WERI-Rb-1 (cell line): ENCODE measurements at regions not wholly inside any gene's neighbourhood (a gene's known extent, or its start where the extent isn't known, plus 50 kb on each side); places are given as distances from the start of the nearest gene placed in this dataset.

Experiments used
- DNase-seq: peaks from one replicate; pipeline ENCODE4 v3.0.0-alpha.2; 2020
- H3K27ac ChIP-seq: fragments of 250-450 bp; sonication (Bioruptor Pico); 2 replicates; pipeline ENCODE4 v1.5.1; 2020; ENCODE audit warnings: mild to moderate bottlenecking, moderate library complexity
- H3K27me3 ChIP-seq: fragments of 250-450 bp; sonication (Bioruptor Pico); 2 replicates; pipeline ENCODE4 v1.5.1; 2021; ENCODE audit warnings: mild to moderate bottlenecking, low read depth, moderate library complexity; ENCODE audit not compliant: insufficient read depth, severe bottlenecking
- H3K36me3 ChIP-seq: fragments of 250-450 bp; sonication (Bioruptor Pico); 2 replicates; pipeline ENCODE4 v1.5.1; 2020; ENCODE audit warnings: mild to moderate bottlenecking, moderate library complexity
- H3K4me3 ChIP-seq: 2 replicates; pipeline ENCODE4 v1.5.1; 2011; ENCODE audit warnings: low read depth, mild to moderate bottlenecking, control low read depth, low read length
- H3K9me3 ChIP-seq: fragments of 250-450 bp; sonication (Bioruptor Pico); 2 replicates; pipeline ENCODE4 v1.5.1; 2021; ENCODE audit warnings: mild to moderate bottlenecking, moderate library complexity; ENCODE audit not compliant: severe bottlenecking
- TF ChIP-seq, protein P1 (sequence below): IDR thresholded peaks from 2 replicates; pipeline ENCODE4 v1.5.1; 2011; ENCODE audit warnings: low read depth, mild to moderate bottlenecking, control low read depth, inconsistent platforms, low read length

DNA sequence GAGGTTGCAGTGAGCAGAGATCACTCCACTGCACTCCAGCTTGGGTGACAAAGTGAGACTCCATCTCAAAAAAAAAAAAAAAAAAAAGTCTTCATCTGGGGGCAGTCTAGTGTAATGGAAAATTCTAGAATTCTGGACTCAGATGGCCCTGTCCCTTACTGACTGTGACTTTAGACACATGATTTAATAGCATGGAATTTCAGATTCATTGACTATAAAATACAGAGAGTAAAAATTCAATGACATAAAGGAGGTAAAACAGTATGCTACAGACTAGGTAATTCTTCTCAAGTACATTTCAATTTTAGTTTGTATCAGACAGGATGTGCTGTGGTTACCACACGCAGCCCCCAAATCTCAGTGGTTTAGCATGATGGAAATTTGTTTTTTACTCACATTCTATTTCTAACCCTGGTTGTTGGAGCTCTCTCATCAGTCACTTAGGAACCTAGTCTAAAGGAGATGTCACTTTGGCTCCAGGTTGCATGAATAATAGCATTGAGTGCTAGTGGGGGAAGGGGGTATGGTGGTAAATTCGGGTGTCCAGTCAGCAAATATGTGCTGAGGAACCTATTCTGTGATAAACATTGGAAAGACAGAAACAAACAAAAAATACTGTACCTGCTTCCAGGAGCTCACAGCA lies 444.0 kb downstream of the XYLT1 start:
- H3K27me3 ChIP-seq, result no peaks in the 10 kb centered on the region
- H3K4me3 ChIP-seq, result no peak overlapping the region
- peaks cover 4% of the 10 kb centered on the region for H3K9me3 ChIP-seq
- no peak overlapping the region for H3K27ac ChIP-seq
- no peaks in the 10 kb centered on the region for H3K36me3 ChIP-seq
- TF ChIP-seq, protein P1, sequence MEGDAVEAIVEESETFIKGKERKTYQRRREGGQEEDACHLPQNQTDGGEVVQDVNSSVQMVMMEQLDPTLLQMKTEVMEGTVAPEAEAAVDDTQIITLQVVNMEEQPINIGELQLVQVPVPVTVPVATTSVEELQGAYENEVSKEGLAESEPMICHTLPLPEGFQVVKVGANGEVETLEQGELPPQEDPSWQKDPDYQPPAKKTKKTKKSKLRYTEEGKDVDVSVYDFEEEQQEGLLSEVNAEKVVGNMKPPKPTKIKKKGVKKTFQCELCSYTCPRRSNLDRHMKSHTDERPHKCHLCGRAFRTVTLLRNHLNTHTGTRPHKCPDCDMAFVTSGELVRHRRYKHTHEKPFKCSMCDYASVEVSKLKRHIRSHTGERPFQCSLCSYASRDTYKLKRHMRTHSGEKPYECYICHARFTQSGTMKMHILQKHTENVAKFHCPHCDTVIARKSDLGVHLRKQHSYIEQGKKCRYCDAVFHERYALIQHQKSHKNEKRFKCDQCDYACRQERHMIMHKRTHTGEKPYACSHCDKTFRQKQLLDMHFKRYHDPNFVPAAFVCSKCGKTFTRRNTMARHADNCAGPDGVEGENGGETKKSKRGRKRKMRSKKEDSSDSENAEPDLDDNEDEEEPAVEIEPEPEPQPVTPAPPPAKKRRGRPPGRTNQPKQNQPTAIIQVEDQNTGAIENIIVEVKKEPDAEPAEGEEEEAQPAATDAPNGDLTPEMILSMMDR, result no peak
- DNase-seq, result no peak

DNA sequence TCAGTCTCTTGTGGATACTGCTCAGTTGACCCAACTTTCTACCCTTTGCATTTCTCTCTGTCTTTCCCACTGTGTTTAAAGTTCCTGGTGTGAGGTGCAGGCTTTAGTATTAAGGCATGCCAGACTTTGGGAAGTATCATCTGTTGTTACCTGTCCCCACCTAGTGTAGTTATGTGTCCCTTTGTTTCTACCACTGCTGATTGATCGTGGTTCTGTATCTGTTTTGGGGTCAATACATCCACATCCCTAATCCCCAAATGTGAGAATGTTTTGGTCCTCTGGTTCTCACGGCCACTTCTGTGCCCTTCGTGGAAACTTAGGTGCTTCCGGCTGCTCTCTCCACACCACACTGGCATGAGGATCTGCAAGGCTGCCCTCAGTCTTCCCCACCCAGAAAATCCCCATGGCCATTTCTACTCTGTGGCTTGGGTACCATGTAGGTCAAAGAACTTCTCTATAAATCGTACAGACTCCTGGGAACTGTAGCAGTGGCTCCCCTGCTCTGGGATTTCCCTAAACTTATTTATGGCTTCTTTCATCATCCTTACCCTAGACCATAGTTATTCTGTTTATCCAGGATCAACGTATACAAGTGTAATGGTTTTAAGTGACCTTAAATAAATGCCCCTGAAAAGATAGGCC lies 443.2 kb downstream of the XYLT1 start:
- Histone ChIP-seq H3K9me3 (peaks cover 4% of the 10 kb centered on the region), H3K36me3 (no peaks in the 10 kb centered on the region), H3K27me3 (no peaks in the 10 kb centered on the region), H3K4me3 (no peak overlapping the region), H3K27ac (no peak overlapping the region)
- TF ChIP-seq, protein P1, result no peak
- no peak for DNase-seq

DNA sequence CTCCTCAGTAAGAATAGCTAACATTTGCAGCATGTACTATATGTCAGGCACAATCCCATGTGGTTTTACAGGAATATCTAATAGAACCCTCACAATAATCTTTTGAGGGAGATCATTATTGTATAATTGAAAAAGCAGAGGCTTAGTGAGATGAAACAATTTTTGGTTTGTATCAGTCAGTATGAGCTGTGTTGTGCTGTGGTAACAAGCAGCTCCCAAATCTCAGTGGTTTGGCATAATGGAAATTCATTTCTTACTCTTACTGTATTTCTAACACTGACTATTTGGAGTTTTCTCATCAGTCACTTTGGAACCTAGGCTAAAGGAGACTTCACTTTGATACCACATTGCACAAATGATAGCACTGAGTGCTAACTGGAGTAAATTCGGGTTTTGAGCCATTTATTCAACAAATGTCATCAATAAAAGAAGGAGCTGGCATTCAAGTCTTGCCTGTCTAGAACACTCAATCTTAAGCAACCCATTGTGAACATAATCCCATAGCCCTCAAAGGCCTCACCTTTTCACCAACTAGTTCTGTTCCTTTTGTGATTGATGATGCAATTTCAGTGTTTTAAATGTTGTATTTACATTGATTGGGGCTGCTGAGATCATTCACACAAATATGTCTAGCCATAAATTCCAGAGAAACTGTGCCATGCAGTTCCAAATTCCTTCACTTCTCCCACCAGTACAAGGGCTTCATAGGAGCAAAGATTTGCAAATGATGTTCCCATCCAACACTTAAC lies 441.0 kb downstream of the XYLT1 start:
- peaks cover 4% of the 10 kb centered on the region for H3K9me3 ChIP-seq
- H3K4me3 ChIP-seq, result no peak overlapping the region
- H3K27me3 ChIP-seq, result no peaks in the 10 kb centered on the region
- no peak for DNase-seq
- TF ChIP-seq, protein P1, result no peak
- H3K27ac ChIP-seq, result no peak overlapping the region
- H3K36me3 ChIP-seq, result no peaks in the 10 kb centered on the region

DNA sequence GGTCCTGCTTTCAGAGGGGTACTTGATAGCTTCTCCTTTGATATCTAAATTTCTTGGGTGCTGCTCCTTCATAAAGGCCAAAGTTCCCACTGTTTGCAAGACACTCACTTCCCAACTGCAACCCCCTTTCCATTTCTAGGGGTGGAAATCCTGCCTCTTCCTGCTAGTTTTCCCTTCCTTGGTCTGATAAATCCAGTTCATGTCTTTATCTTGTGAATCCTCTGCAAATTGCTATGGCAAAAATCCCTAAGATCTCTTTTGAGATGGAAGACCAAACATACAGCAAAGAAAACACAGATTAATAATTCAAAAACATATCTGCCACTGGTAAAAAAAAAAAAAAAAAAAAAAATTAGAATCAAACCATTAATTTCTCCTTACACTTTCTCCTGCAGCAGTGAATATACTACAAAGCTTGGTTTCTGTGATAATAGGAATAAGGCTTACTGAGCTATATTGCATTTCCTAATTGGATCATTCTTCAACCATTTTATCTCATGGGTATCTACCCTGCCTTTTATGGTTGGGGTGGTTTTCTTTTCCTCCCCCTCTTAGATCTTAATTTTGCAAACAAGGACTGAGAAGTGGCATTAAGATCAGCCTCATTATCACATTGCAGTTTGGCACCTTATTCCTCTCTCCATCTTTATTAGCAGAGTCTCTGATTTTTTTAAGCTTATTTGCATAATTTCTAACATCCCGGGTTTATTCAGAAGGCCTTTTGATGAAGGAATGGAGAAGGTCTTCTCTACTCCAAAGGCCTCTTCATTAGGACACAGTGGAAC lies 439.1 kb downstream of the XYLT1 start:
- TF ChIP-seq, protein P1, result no peak
- peaks cover 4% of the 10 kb centered on the region for H3K9me3 ChIP-seq
- no peak overlapping the region for H3K27ac ChIP-seq
- H3K27me3 ChIP-seq, result no peaks in the 10 kb centered on the region
- no peaks in the 10 kb centered on the region for H3K36me3 ChIP-seq
- DNase-seq, result no peak
- no peak overlapping the region for H3K4me3 ChIP-seq

DNA sequence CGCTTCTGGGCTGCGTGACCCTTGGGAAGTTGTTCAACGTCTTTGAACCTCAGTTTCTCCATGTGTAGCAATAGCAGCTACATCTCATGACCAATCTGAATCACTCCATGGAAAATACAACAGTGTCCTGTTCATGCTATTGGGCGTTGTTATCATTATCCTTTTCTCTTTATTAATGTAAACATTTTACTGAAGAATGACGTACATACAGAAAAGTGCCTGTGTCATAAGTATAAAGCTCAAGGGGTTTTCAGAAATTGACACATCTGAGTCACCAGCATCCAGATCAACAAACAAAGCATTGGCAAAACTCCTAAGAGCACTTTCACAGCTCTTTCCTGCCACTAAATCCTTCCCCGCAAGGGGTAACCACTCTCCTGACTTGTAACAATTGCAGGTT lies 438.4 kb downstream of the XYLT1 start:
- H3K4me3 ChIP-seq, result no peak overlapping the region
- H3K36me3 ChIP-seq, result no peaks in the 10 kb centered on the region
- no peaks in the 10 kb centered on the region for H3K27me3 ChIP-seq
- H3K27ac ChIP-seq, result no peak overlapping the region
- peaks cover 4% of the 10 kb centered on the region for H3K9me3 ChIP-seq
- DNase-seq, result no peak
- TF ChIP-seq, protein P1, result no peak
